WI38 (cell line): ENCODE measurements at regions not wholly inside any gene's neighbourhood (a gene's known extent, or its start where the extent isn't known, plus 50 kb on each side); places are given as distances from the start of the nearest gene placed in this dataset.

Experiments used
- H3K4me3 ChIP-seq: 2 replicates; pipeline ENCODE4 v1.5.1; 2011; ENCODE audit warnings: low read depth, mild to moderate bottlenecking, control low read depth, low read length
- TF ChIP-seq, protein P1 (sequence below): IDR thresholded peaks from 2 replicates; pipeline ENCODE4 v1.5.1; 2012; ENCODE audit warnings: low read depth, mild to moderate bottlenecking, control low read depth, low read length

DNA sequence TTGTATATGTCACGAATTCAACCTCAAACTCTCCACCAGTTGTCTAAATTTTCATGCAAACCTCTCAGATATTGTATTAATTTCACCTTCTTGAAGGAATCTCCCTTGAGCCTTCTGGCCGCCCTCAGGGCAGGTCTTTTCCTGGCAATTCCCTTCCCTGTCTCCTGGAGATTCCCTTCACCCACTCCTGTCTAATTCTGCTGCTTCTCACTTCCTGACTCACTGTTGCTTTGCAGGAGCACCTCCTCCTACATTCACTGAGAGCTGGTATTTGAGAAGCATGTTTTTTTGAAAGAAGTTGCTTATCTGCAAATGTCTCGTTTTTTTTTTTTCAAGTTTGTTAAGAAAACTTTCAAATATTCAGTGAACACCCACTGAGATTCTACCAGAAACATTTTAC, 79.9 kb upstream of the OTOS start:
- no peak overlapping the region for H3K4me3 ChIP-seq
- TF ChIP-seq, protein P1, sequence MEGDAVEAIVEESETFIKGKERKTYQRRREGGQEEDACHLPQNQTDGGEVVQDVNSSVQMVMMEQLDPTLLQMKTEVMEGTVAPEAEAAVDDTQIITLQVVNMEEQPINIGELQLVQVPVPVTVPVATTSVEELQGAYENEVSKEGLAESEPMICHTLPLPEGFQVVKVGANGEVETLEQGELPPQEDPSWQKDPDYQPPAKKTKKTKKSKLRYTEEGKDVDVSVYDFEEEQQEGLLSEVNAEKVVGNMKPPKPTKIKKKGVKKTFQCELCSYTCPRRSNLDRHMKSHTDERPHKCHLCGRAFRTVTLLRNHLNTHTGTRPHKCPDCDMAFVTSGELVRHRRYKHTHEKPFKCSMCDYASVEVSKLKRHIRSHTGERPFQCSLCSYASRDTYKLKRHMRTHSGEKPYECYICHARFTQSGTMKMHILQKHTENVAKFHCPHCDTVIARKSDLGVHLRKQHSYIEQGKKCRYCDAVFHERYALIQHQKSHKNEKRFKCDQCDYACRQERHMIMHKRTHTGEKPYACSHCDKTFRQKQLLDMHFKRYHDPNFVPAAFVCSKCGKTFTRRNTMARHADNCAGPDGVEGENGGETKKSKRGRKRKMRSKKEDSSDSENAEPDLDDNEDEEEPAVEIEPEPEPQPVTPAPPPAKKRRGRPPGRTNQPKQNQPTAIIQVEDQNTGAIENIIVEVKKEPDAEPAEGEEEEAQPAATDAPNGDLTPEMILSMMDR: no peak

DNA sequence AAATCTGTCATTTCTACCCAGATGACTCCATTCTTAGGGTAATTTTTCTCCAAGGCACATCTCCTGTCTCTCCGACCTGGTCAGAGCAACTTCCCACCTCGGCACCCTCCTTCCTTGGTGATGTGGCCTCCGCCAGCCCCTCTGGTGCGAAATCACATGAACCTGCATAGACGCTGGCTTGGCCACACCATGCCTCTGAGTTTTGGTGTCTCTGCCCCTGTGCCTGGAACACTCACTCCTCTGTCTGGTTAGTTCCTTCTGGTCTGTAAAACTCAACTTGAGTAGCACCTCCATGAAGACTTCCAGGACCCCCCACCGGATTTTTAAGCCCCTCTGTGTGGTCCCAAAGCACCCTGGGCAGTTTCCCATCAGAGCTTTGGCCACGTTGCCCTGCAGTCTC, 83.2 kb upstream of the OTOS start:
- H3K4me3 ChIP-seq: no peak overlapping the region
- TF ChIP-seq, protein P1: no peak

DNA sequence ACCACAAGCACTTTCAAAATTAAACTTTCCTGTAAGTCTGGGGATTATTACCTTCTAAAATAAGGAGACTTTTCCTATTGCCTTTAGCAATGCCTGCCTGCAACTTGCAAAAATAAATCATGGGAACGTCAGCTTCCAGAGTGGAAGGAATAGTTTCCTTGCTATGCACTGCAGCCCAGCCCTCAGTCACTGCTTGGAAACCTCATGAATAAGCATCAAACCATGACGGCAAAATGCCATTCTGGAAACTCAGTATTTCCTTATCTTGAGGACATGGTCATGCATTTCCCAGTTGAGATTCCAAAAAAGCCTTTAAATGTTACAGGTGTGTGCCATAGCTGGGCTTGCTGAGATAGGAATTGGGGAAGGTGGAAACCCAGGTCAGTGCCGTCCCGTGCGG, 84.2 kb upstream of the OTOS start:
- H3K4me3 ChIP-seq: no peak overlapping the region
- TF ChIP-seq, protein P1: no peak

DNA sequence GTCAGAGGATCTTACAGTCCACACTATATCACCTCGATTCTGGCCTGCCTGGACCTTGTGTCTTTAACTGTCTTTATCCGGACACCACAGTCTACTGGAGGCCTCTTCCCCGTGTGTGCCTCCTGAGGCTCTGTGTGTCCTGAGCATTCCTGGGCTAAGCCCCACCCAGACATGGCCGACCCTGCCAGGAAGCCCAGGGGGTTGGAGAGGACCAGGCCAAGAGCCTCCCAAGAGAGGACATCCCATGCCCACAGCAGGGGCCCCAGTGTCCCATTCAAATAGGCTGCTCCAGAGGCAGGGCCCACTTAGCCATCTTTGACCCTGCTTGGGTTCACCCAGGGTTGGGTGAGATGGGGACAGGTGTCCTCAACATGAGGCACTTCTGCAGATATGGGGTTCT, 84.7 kb upstream of the OTOS start:
- H3K4me3 ChIP-seq: no peak overlapping the region
- TF ChIP-seq, protein P1: no peak

DNA sequence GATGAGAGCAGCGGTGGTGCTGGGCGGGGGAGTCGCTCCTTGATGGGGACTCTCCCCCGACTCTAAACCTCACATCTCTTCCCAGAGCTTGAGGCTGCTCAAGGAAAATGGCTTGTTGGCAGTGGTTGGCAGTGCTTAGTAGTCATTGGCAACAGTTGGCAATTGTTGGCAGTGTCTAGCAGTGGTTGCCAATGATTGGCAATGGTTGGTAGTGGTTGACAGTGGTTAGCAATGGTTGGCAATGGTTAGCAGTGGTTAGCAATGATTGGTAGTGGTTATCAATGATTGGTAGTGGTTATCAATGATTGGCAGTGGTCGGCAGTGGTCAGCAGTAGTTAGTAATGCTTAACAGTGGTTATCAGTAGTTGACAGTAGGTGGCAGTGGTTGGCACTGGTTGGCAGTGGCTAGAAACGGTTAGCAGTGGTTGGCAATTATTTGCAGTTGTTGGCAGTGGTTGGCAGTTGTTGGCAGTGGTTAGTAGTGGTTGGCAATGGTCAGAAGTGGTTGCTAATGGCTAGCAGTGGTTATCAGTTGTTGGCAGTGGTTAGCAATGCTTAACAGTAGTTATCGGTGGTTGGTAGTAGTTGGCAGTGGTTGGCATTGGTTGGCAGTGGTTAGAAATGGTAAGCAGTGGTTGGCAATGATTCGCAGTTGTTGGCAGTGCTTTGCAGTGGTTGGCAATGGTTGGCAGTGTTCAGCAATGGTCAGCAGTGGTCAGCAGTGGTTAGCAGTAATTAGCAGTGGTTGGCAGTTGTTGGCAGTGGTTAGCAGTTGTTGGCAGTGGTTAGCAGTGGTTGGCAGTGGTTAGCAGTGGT, 85.4 kb upstream of the OTOS start:
- H3K4me3 ChIP-seq: no peak overlapping the region
- TF ChIP-seq, protein P1: no peak

DNA sequence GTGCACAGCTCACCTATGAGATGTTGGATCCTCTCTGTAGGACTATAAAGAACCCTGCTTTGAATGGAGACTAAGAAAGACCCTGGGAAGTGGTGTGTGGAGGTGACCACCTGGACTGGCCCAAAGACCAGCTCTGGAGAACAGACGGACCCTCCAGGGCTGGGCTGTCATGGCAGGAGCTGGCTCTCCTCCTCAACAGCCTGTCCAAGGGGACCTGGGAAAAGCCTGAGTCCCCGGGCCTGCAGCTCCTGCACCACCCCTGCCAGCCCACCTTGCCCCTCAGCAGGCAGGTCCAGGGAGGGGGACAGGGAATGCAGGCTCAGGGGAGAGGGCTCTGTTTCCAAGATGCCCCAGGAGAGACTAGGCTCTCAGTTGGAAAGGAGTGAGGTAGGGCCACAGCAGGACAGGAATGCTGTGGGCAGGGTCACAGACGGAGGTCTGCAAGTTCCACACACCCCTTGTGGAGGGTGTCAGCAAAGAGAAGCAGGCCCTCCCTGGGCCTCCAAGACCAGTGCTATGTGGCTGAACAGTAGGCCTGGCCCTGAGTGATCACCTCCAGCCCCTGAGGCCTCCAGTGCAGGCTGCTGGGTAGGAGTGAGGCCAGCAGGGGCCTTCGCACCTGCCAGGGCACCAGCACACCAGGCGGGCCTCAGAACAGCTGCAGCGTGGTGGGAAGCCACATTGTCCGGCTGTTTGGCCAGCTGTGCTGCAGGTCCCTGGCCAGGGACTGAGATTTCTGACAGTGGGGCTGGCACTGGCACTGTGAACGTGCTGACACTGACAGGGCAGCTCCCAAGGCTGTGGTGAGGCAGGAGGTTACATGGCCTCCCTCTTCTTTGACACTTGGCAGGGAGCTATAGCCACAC, 86.4 kb upstream of the OTOS start:
- TF ChIP-seq, protein P1: no peak
- H3K4me3 ChIP-seq: no peak overlapping the region
